OCI-LY7 (cell line): ENCODE measurements at regions not wholly inside any gene's neighbourhood (a gene's known extent, or its start where the extent isn't known, plus 50 kb on each side); places are given as distances from the start of the nearest gene placed in this dataset.

Experiments used
- BruUV-seq: library from RNA; stranded (reverse); fragments of 400-500 nt; replicated peaks from 2 replicates; lab custom pipeline; 2021; lab: Mats Ljungman, UMichigan
- CTCF ChIA-PET: fragments of 300-600 bp; sonication (Branson Sonifier 250); formaldehyde crosslinking; loops from one replicate; lab custom pipeline; 2022; ENCODE audit warnings: antibody characterized with exemption; ENCODE audit not compliant: unreplicated experiment; lab: Charles Lee
- POLR2A ChIA-PET: fragments of 300-600 bp; sonication (Branson Sonifier 250); formaldehyde crosslinking; loops from one replicate; lab custom pipeline; 2022; ENCODE audit warnings: antibody characterized with exemption; lab: Charles Lee
- DNase-seq: peaks from one replicate; pipeline ENCODE4 v3.0.0-alpha.2; 2015; ENCODE audit warnings: low spot score
- H2AFZ ChIP-seq: fragments of 200-600 bp; sonication (generic), shearing (Covaris generic); 2 replicates; pipeline ENCODE4 v1.6.1; 2014; ENCODE audit warnings: mild to moderate bottlenecking, antibody characterized with exemption, low read length, moderate library complexity
- H3K27ac ChIP-seq: fragments of 200-600 bp; sonication (generic); 2 replicates; pipeline ENCODE4 v1.5.1; 2014; ENCODE audit warnings: mixed run types, low read depth, mild to moderate bottlenecking, moderate library complexity, low read length, inconsistent platforms; ENCODE audit not compliant: poor library complexity, severe bottlenecking
- H3K36me3 ChIP-seq: fragments of 200-600 bp; sonication (generic); 2 replicates; pipeline ENCODE4 v1.6.1; 2014; ENCODE audit warnings: mild to moderate bottlenecking, antibody characterized with exemption, low read length, moderate library complexity, mixed read lengths; ENCODE audit not compliant: insufficient read depth
- H3K4me1 ChIP-seq: fragments of 200-600 bp; sonication (generic); 2 replicates; pipeline ENCODE4 v1.5.1; 2014; ENCODE audit warnings: mild to moderate bottlenecking, low read length; ENCODE audit not compliant: insufficient read depth, poor library complexity, severe bottlenecking
- H3K4me2 ChIP-seq: fragments of 200-600 bp; sonication (generic); 2 replicates; pipeline ENCODE4 v1.6.1; 2014; ENCODE audit warnings: mild to moderate bottlenecking, low read length
- H3K4me3 ChIP-seq: fragments of 200-600 bp; sonication (generic); 2 replicates; pipeline ENCODE4 v1.5.1; 2014; ENCODE audit warnings: mild to moderate bottlenecking, low read depth, low read length; ENCODE audit not compliant: poor library complexity, severe bottlenecking
- H3K79me2 ChIP-seq: fragments of 200-600 bp; sonication (generic); 2 replicates; pipeline ENCODE4 v1.6.1; 2016; ENCODE audit warnings: low read depth, mild to moderate bottlenecking, low read length, moderate library complexity, mixed read lengths; ENCODE audit not compliant: insufficient read depth
- H3K9me2 ChIP-seq: fragments of 200-600 bp; sonication (generic); 2 replicates; pipeline ENCODE4 v1.6.1; 2016; ENCODE audit warnings: mild to moderate bottlenecking, low read length, mixed read lengths; ENCODE audit not compliant: insufficient read depth
- H3K9me3 ChIP-seq: fragments of 200-600 bp; sonication (generic); 2 replicates; pipeline ENCODE4 v1.6.1; 2014; ENCODE audit warnings: mild to moderate bottlenecking, mixed run types, low read length, mixed read lengths
- H4K20me1 ChIP-seq: fragments of 200-600 bp; sonication (generic); 2 replicates; pipeline ENCODE4 v1.6.1; 2014; ENCODE audit warnings: mild to moderate bottlenecking, antibody characterized with exemption, low read length, moderate library complexity, mixed read lengths; ENCODE audit not compliant: insufficient read depth
- EZH2phosphoT487 ChIP-seq: fragments of 200-600 bp; sonication (generic); IDR thresholded peaks from 2 replicates; pipeline ENCODE4 v1.6.1; 2018; ENCODE audit warnings: low read depth, borderline replicate concordance, mild to moderate bottlenecking, mixed run types, antibody characterized with exemption, low read length, moderate library complexity, mixed read lengths
- intact Hi-C: fragments of 100-400 bp; cut with micrococcal nuclease; formaldehyde crosslinking; loops from one replicate; pipeline ENCODE4 v1.10.0; 2022; ENCODE audit not compliant: unreplicated experiment
- TF ChIP-seq, protein P1 (sequence below): fragments of 200-600 bp; sonication (generic); conservative IDR thresholded peaks from 2 replicates; pipeline ENCODE4 v1.5.1; 2014; ENCODE audit warnings: mild to moderate bottlenecking, antibody characterized with exemption, low read length, moderate library complexity, mixed read lengths

- CTCF ChIA-PET = no interaction called here
- intact Hi-C loops = no loop called here
- POLR2A ChIA-PET = no interaction called here
Observed at GRCh38 chr3:89690646-89691045, 583.2 kb downstream of the EPHA3 start.

GRCh38 chr3:89692601-89693000 is 585.2 kb downstream of the EPHA3 start:
- H2AFZ ChIP-seq = no peak overlapping the region
- TF ChIP-seq, protein P1, sequence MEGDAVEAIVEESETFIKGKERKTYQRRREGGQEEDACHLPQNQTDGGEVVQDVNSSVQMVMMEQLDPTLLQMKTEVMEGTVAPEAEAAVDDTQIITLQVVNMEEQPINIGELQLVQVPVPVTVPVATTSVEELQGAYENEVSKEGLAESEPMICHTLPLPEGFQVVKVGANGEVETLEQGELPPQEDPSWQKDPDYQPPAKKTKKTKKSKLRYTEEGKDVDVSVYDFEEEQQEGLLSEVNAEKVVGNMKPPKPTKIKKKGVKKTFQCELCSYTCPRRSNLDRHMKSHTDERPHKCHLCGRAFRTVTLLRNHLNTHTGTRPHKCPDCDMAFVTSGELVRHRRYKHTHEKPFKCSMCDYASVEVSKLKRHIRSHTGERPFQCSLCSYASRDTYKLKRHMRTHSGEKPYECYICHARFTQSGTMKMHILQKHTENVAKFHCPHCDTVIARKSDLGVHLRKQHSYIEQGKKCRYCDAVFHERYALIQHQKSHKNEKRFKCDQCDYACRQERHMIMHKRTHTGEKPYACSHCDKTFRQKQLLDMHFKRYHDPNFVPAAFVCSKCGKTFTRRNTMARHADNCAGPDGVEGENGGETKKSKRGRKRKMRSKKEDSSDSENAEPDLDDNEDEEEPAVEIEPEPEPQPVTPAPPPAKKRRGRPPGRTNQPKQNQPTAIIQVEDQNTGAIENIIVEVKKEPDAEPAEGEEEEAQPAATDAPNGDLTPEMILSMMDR = no peak
- no peak for TF ChIP-seq EZH2phosphoT487
- H3K9me3 ChIP-seq = no peaks in the 10 kb centered on the region
- ChIA-PET CTCF (no interaction called here), POLR2A (no interaction called here)
- H3K4me3 ChIP-seq = no peak overlapping the region
- no peak overlapping the region for H3K27ac ChIP-seq
- H3K4me1 ChIP-seq = no peaks in the 10 kb centered on the region
- H3K4me2 ChIP-seq = no peak overlapping the region
- DNase-seq = no peak
- intact Hi-C loops = no loop called here
- no peaks in the 10 kb centered on the region for H4K20me1 ChIP-seq
- no peaks in the 10 kb centered on the region for H3K9me2 ChIP-seq
- BruUV-seq = no TSS peak
- H3K79me2 ChIP-seq = no peaks in the 10 kb centered on the region
- H3K36me3 ChIP-seq = no peaks in the 10 kb centered on the region

More at GRCh38 chr3:89690646-89691045, 583.2 kb downstream of the EPHA3 start:
- Histone ChIP-seq H3K79me2 (no peaks in the 10 kb centered on the region), H3K4me2 (no peak overlapping the region), H3K9me3 (no peaks in the 10 kb centered on the region), H3K36me3 (no peaks in the 10 kb centered on the region), H4K20me1 (no peaks in the 10 kb centered on the region), H3K4me3 (no peak overlapping the region), H3K27ac (no peak overlapping the region), H3K9me2 (no peaks in the 10 kb centered on the region), H3K4me1 (no peaks in the 10 kb centered on the region), H2AFZ (no peak overlapping the region)
- BruUV-seq = no TSS peak
- no peak for TF ChIP-seq EZH2phosphoT487
- TF ChIP-seq, protein P1 = no peak
- DNase-seq = no peak

DNA sequence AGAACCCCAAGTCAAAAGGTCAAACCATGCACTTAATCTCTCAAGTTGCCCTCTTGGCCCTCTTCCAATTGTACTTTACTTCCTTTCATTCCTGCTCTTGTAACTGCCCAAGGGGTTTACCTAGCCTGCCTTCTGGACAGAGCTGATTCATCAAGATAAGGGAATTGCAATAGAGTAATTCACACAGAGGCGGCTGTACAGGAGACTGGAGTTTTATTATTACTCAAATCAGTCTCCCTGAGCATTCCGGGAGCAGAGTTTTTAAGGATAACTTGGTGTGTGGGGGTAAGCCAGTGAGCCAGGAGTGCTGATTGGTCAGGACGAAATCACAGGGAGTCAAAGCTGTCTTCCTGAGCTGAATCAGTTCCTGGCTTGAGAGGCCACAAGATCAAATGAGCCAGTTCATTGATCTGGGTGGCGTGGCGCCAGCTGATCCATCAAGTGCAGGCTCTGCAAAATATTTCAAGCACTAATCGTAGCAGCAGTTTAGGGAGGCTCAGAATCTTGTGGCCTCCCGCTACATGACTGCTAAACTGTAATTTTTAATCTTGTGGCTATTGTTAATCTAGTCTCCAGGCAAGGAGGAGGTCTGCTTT is 590.0 kb downstream of the EPHA3 start:
- Histone ChIP-seq H3K4me1 (no peaks in the 10 kb centered on the region), H3K4me2 (no peak overlapping the region), H4K20me1 (no peaks in the 10 kb centered on the region), H3K9me3 (no peaks in the 10 kb centered on the region), H2AFZ (no peak overlapping the region), H3K4me3 (no peak overlapping the region), H3K27ac (no peak overlapping the region), H3K79me2 (no peaks in the 10 kb centered on the region), H3K9me2 (no peaks in the 10 kb centered on the region), H3K36me3 (no peaks in the 10 kb centered on the region)
- TF ChIP-seq, protein P1 = no peak
- no peak for TF ChIP-seq EZH2phosphoT487
- no peak for DNase-seq
- ChIA-PET POLR2A (no interaction called here), CTCF (no interaction called here)
- intact Hi-C loops = no loop called here
- no TSS peak for BruUV-seq
